GM23338 (cell line): ENCODE measurements at regions not wholly inside any gene's neighbourhood (a gene's known extent, or its start where the extent isn't known, plus 50 kb on each side); places are given as distances from the start of the nearest gene placed in this dataset.

Experiments
- ATAC-seq: fragments of 200-7000 bp; cut with Tn5 transposase; 3 replicates; pipeline ENCODE4 v1.9.1; 2020
- DNase-seq: peaks from one replicate; pipeline ENCODE4 v3.0.0-alpha.2; 2015; ENCODE audit warnings: low spot score
- H2AFZ ChIP-seq: fragments of 200-600 bp; sonication (generic); 2 replicates; pipeline ENCODE4 v1.8.0; 2016; ENCODE audit warnings: antibody characterized with exemption, mild to moderate bottlenecking, moderate library complexity
- H3F3A ChIP-seq: fragments of 200-600 bp; sonication (generic); replicated peaks from 2 replicates; pipeline ENCODE4 v1.8.0; 2017; ENCODE audit warnings: antibody characterized with exemption, mixed run types, low read depth
- H3K27ac ChIP-seq: fragments of 200-600 bp; sonication (generic); 2 replicates; pipeline ENCODE4 v1.6.1; 2016; ENCODE audit warnings: low read depth
- H3K27me3 ChIP-seq: fragments of 200-600 bp; sonication (generic); 2 replicates; pipeline ENCODE4 v1.8.0; 2016; ENCODE audit warnings: mild to moderate bottlenecking, mixed run types, moderate library complexity; ENCODE audit not compliant: insufficient read depth
- H3K36me3 ChIP-seq: fragments of 200-600 bp; sonication (generic); 2 replicates; pipeline ENCODE4 v1.8.0; 2016; ENCODE audit warnings: mild to moderate bottlenecking; ENCODE audit not compliant: insufficient read depth
- H3K4me1 ChIP-seq: fragments of 200-600 bp; sonication (generic); 2 replicates; pipeline ENCODE4 v1.8.0; 2016; ENCODE audit warnings: mild to moderate bottlenecking, moderate library complexity; ENCODE audit not compliant: insufficient read depth
- H3K4me2 ChIP-seq: fragments of 200-600 bp; sonication (generic); 2 replicates; pipeline ENCODE4 v1.7.1; 2017; ENCODE audit warnings: mixed run types
- H3K4me3 ChIP-seq: fragments of 200-600 bp; sonication (generic); 2 replicates; pipeline ENCODE4 v1.6.1; 2016; ENCODE audit warnings: mixed run types
- H3K79me2 ChIP-seq: fragments of 200-600 bp; sonication (generic); replicated peaks from 2 replicates; pipeline ENCODE4 v1.8.0; 2017; ENCODE audit warnings: mild to moderate bottlenecking; ENCODE audit not compliant: insufficient read depth
- H3K9me2 ChIP-seq: fragments of 200-600 bp; sonication (generic); 2 replicates; pipeline ENCODE4 v1.8.0; 2017; ENCODE audit not compliant: insufficient read depth
- H4K20me1 ChIP-seq: fragments of 200-600 bp; sonication (generic); replicated peaks from 2 replicates; pipeline ENCODE4 v1.8.0; 2017; ENCODE audit warnings: mild to moderate bottlenecking; ENCODE audit not compliant: insufficient read depth
- H3K27ac Mint-ChIP-seq: 2 replicates; pipeline ENCODE4 v1.8.0; 2020; ENCODE audit warnings: inconsistent platforms, mild to moderate bottlenecking, moderate library complexity, mixed read lengths
- H3K27me3 Mint-ChIP-seq: 3 replicates; pipeline ENCODE4 v1.8.0; 2022; ENCODE audit warnings: low read depth, mild to moderate bottlenecking, moderate library complexity, mixed read lengths, inconsistent platforms; ENCODE audit not compliant: insufficient read depth, poor library complexity
- H3K36me3 Mint-ChIP-seq: 3 replicates; pipeline ENCODE4 v1.8.0; 2021; ENCODE audit warnings: low read depth, mild to moderate bottlenecking, inconsistent platforms, moderate library complexity, mixed read lengths
- H3K4me1 Mint-ChIP-seq: 3 replicates; pipeline ENCODE4 v1.8.0; 2020; ENCODE audit warnings: mild to moderate bottlenecking, inconsistent platforms, mixed read lengths
- H3K4me3 Mint-ChIP-seq: 3 replicates; pipeline ENCODE4 v1.8.0; 2021; ENCODE audit warnings: moderate library complexity, mild to moderate bottlenecking, inconsistent platforms, mixed read lengths
- H3K9me3 Mint-ChIP-seq: 3 replicates; pipeline ENCODE4 v1.8.0; 2020; ENCODE audit warnings: moderate library complexity, mild to moderate bottlenecking, inconsistent platforms, mixed read lengths
- CREB1 ChIP-seq: fragments of 250-450 bp; sonication (Bioruptor Pico); IDR thresholded peaks from 2 replicates; pipeline ENCODE4 v1.5.0; 2020; ENCODE audit warnings: low read depth, mild to moderate bottlenecking, moderate library complexity
- CTCF ChIP-seq, 2 experiments: fragments of 200-600 bp in 1 of 2; sonication (generic) in 1 of 2; conservative IDR thresholded peaks; 2 replicates each; pipeline versions ENCODE4 v1.5.1 to v1.6.1; 2016 to 2017; ENCODE audit warnings: antibody characterized with exemption in 2 of 2, low read depth in 2 of 2, mild to moderate bottlenecking in 2 of 2, moderate library complexity in 1 of 2
- ETS1 ChIP-seq: IDR thresholded peaks from 2 replicates; pipeline ENCODE4 v1.6.1; 2016; ENCODE audit warnings: antibody characterized with exemption
- EZH2 ChIP-seq: fragments of 200-600 bp; sonication (generic); IDR thresholded peaks from one replicate; pipeline ENCODE4 v1.8.0; 2017; ENCODE audit warnings: antibody characterized with exemption, mild to moderate bottlenecking, low read depth; ENCODE audit not compliant: unreplicated experiment
- JUNB ChIP-seq: IDR thresholded peaks from one replicate; pipeline ENCODE4 v1.6.1; 2016; ENCODE audit warnings: antibody characterized with exemption; ENCODE audit not compliant: unreplicated experiment
- NANOG ChIP-seq: IDR thresholded peaks from 2 replicates; pipeline ENCODE4 v1.6.1; 2016; ENCODE audit warnings: antibody characterized with exemption, borderline replicate concordance
- POLR2AphosphoS5 ChIP-seq: IDR thresholded peaks from 2 replicates; pipeline ENCODE4 v1.6.1; 2016; ENCODE audit warnings: antibody characterized with exemption, low read depth
- REST ChIP-seq: IDR thresholded peaks from one replicate; pipeline ENCODE4 v1.6.1; 2018; ENCODE audit warnings: antibody characterized with exemption; ENCODE audit not compliant: unreplicated experiment
- STAT1 ChIP-seq: IDR thresholded peaks from one replicate; pipeline ENCODE4 v1.6.1; 2016; ENCODE audit warnings: antibody characterized with exemption; ENCODE audit not compliant: unreplicated experiment
- ZNF114 ChIP-seq: fragments of 250-450 bp; sonication (Bioruptor Pico); IDR thresholded peaks from 2 replicates; pipeline ENCODE4 v1.5.0; 2020; ENCODE audit warnings: mild to moderate bottlenecking, moderate library complexity
- ZNF331 ChIP-seq: fragments of 250-450 bp; sonication (Bioruptor Pico); IDR thresholded peaks from 2 replicates; pipeline ENCODE4 v1.5.0; 2020; ENCODE audit warnings: low read depth, mild to moderate bottlenecking, moderate library complexity

- no peak overlapping the region for H3K4me3 ChIP-seq
- Mint-ChIP-seq H3K9me3 (no peaks in the 10 kb centered on the region; the same call in 2 of the 3 replicates), H3K4me3 (no peak overlapping the region), H3K27ac (no peak overlapping the region), H3K27me3 (no peaks in the 10 kb centered on the region), H3K36me3 (no peaks in the 10 kb centered on the region), H3K4me1 (no peaks in the 10 kb centered on the region)
- ATAC-seq (no peak), DNase-seq (no peak)
- H3K4me2 ChIP-seq, result no peak overlapping the region
- H3K9me2 ChIP-seq, result no peaks in the 10 kb centered on the region
- H3K79me2 ChIP-seq, result no peaks in the 10 kb centered on the region
- no peaks in the 10 kb centered on the region for H3K27me3 ChIP-seq
- no peaks in the 10 kb centered on the region for H3F3A ChIP-seq
- no peak overlapping the region for H2AFZ ChIP-seq
- H4K20me1 ChIP-seq, result no peaks in the 10 kb centered on the region
- H3K27ac ChIP-seq, result no peak overlapping the region
- no peak for TF ChIP-seq CREB1
- TF ChIP-seq ETS1, result no peak
- TF ChIP-seq NANOG, result no peak
- no peak for TF ChIP-seq JUNB
- no peak for TF ChIP-seq ZNF331 (CRISPR knock-in tag)
- no peak for TF ChIP-seq REST
- no peak for TF ChIP-seq STAT1
- TF ChIP-seq POLR2AphosphoS5, result no peak
- no peak for TF ChIP-seq EZH2
- no peak for TF ChIP-seq ZNF114 (CRISPR knock-in tag)
- no peaks in the 10 kb centered on the region for H3K4me1 ChIP-seq
- no peaks in the 10 kb centered on the region for H3K36me3 ChIP-seq
Observed at GRCh38 chr3:21879184-21879886, 128.3 kb upstream of the ZNF385D start.

- no peaks in the 10 kb centered on the region for H3K27me3 Mint-ChIP-seq
- ATAC-seq, result no peak
- Histone ChIP-seq H3K9me2 (no peaks in the 10 kb centered on the region), H3K4me3 (no peak overlapping the region), H3K4me1 (no peaks in the 10 kb centered on the region), H3K36me3 (no peaks in the 10 kb centered on the region), H4K20me1 (no peaks in the 10 kb centered on the region), H3K79me2 (no peaks in the 10 kb centered on the region), H3K27ac (no peak overlapping the region), H2AFZ (no peak overlapping the region), H3F3A (no peaks in the 10 kb centered on the region), H3K27me3 (no peaks in the 10 kb centered on the region), H3K4me2 (no peak overlapping the region)
- TF ChIP-seq REST (no peak), CTCF (conservative IDR thresholded peaks at IDR 0.05; ENCODE audit: low read depth in 2 of 2) (no peak), ZNF331 (CRISPR knock-in tag) (no peak)
- peaks cover 3% of the 10 kb centered on the region; the same call in 1 of the 3 replicates for H3K4me1 Mint-ChIP-seq
- no peak overlapping the region for H3K27ac Mint-ChIP-seq
- H3K9me3 Mint-ChIP-seq, result no peaks in the 10 kb centered on the region
- DNase-seq, result no peak
- H3K4me3 Mint-ChIP-seq, result no peak overlapping the region
- H3K36me3 Mint-ChIP-seq, result no peaks in the 10 kb centered on the region
Observed at GRCh38 chr3:21888656-21889055, 137.6 kb upstream of the ZNF385D start.
